Activated CD4-positive, CD25-positive, alpha-beta regulatory T cell (primary cell): ENCODE measurements at regions not wholly inside any gene's neighbourhood (a gene's known extent, or its start where the extent isn't known, plus 50 kb on each side); places are given as distances from the start of the nearest gene placed in this dataset.

ENCODE experiments used
- DNase-seq, 4 experiments: peaks; one replicate each; lab custom pipeline; 2025; lab: John Stamatoyannopoulos, UW

DNA sequence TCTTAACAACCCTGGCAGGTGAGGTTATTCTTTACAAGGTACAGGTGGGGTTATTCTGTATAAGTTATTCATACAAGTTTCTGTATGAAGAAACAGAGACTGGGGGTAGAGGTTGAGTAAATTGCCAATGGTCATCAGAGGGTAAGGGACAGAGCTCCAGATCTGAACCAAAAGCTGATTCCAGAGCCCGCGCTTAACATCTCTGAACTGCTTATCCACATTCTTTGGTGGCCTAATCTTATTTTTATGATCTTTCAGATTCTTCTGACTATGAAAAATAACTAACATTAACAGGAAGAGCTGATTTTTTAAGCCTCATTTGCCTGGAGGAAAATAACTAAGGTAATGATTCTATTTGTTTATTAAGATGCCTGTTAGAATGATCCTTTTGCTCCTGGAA is 63.9 kb upstream of the BARHL2 start:
- DNase-seq = no peak

DNA sequence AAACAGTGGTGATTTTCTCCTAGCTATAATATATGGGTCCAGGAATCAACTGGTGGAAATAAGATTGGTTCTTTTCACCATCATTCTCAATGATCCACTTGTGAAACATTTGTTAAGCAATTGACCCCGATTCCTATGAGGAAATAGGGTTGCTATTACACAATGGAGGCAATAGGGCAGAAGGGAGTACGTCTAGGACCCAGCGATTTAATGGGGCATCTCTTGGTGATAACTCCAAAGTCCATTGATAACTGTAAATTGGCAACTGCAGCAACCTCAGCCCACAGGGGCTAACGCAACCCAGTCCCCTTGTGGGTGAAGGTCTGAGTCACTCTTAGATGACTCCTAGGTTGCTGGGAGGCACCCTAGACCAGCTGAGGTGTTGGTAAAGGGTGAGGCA is 62.5 kb upstream of the BARHL2 start:
- DNase-seq = no peak

DNA sequence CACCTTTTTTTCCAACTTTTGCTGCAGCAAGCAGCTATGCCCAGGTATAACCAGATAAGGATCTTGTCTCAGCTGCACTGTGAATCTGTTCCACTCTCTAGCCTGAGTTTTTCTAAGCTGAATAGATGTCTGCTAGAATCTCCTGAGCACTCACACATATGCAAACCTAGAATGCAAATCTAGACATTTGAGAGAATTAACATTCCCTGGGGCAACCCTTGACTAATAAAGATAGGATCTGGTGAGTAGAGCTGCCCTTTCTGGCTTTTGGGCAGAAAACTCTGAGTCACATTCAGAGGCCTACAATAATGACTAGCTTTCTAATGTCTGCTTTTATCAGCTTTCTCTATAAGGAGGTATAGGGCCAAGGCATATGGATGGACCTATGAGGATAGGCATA is 61.4 kb upstream of the BARHL2 start:
- DNase-seq = no peak

DNA sequence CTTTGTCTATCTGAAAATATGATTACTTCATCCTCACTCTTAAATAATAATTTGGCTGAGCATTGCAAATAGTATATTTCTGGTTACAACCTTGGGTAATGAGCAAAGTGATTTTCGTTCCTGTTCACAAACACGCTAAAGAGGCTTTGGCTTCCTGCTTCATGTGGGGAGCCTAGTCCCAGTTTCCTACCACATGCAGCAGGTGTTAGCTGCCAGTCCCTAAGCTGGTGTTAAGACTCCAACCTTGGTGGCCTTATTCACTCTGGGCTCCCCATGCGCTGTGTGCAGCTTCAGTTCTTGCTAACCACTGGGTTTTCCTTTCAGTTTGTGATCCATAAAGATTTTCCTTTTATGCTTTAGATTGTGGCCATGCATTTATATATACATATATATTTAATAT is 56.7 kb upstream of the BARHL2 start:
- no peak for DNase-seq

DNA sequence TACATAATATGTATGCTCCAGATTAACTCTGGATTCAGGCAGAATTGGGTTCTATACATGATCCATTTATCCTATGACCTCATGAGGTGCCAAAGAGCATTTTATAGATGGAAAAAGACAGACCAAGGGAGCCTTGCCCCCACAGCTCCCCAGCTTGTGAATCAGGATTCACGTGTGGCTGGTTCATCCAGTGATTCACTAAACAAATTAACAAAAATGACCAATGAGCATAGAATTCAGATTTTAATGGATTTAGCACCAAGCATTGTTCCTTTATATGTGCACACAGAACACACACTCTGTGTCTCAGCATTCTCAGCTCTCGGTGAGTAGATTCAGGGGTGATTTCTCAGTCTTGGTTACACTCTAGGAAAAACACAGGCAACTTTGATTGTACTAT is 51.7 kb upstream of the BARHL2 start:
- DNase-seq = no peak

DNA sequence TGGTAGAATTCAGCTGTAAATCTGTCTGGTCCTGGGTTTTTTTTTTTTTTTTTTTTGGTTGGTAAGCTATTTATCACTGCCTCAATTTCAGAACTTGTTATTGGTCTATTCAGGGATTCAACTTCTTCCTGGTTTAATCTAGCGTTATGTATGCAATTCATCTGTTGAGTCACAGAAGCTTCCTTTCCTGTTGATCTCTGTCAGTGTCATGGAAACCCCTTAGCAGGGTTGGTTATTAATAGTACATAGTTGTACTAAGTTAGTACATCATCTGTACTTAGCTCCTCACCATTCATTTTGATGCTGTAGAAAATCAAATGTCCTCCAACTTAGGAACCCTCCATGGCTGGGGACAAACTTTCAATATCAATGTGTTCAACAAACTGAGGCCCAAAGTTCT is 51.0 kb upstream of the BARHL2 start:
- no peak for DNase-seq
